ENCODE measurements at regions not wholly inside any gene's neighbourhood (a gene's known extent, or its start where the extent isn't known, plus 50 kb on each side); places are given as distances from the start of the nearest gene placed in this dataset.

- TF ChIP-seq CEBPB (IDR thresholded peaks at IDR 0.05) (no peak), YY1 (IDR thresholded peaks at IDR 0.05; ENCODE audit: low read depth) (no peak), MAX (IDR thresholded peaks at IDR 0.05) (no peak), REST (IDR thresholded peaks at IDR 0.05; ENCODE audit: low read depth) (no peak), TAF1 (IDR thresholded peaks at IDR 0.05; ENCODE audit: low read depth) (no peak), USF1 (IDR thresholded peaks at IDR 0.05) (no peak), EP300 (IDR thresholded peaks at IDR 0.05; ENCODE audit: borderline replicate concordance) (no peak), EGR1 (IDR thresholded peaks at IDR 0.05) (no peak), NFIC (IDR thresholded peaks at IDR 0.05) (no peak)
These were observed 695.7 kb downstream of the CDH11 start for GRCh38 chr16:64426131-64426666.
